DMS 273 (cell line): ENCODE measurements at regions not wholly inside any gene's neighbourhood (a gene's known extent, or its start where the extent isn't known, plus 50 kb on each side); places are given as distances from the start of the nearest gene placed in this dataset.

Source experiments
- DNase-seq: peaks from one replicate; lab custom pipeline; 2025; ENCODE audit not compliant: unreplicated experiment; lab: John Stamatoyannopoulos, UW

- DNase-seq, result no peak
These were observed 1143.8 kb upstream of the TENM4 start for GRCh38 chr11:80584661-80585060.

- no peak for DNase-seq
These were observed 1129.0 kb upstream of the TENM4 start for GRCh38 chr11:80569832-80570231.

GRCh38 chr11:80565231-80565630 lies 1124.4 kb upstream of the TENM4 start:
- no peak for DNase-seq

- DNase-seq, result no peak
These were observed 1121.8 kb upstream of the TENM4 start for GRCh38 chr11:80562523-80563125.

- DNase-seq, result no peak
These were observed 1119.1 kb upstream of the TENM4 start for GRCh38 chr11:80559942-80560341.

GRCh38 chr11:80553565-80553964 lies 1112.7 kb upstream of the TENM4 start:
- DNase-seq, result no peak

- no peak for DNase-seq
These were observed 1101.9 kb upstream of the TENM4 start for GRCh38 chr11:80542704-80543103.

GRCh38 chr11:80538040-80538439 lies 1097.2 kb upstream of the TENM4 start:
- DNase-seq, result no peak

GRCh38 chr11:80533463-80533862 lies 1092.6 kb upstream of the TENM4 start:
- DNase-seq, result no peak

GRCh38 chr11:80532633-80533232 lies 1091.9 kb upstream of the TENM4 start:
- DNase-seq, result no peak

- no peak for DNase-seq
These were observed 1088.9 kb upstream of the TENM4 start for GRCh38 chr11:80529726-80530125.

GRCh38 chr11:80525663-80526405 lies 1085.0 kb upstream of the TENM4 start:
- DNase-seq, result no peak

- no peak for DNase-seq
These were observed 1083.5 kb upstream of the TENM4 start for GRCh38 chr11:80524349-80524748.

GRCh38 chr11:80523057-80523456 lies 1082.2 kb upstream of the TENM4 start:
- no peak for DNase-seq

GRCh38 chr11:80521592-80521991 lies 1080.8 kb upstream of the TENM4 start:
- no peak for DNase-seq

- DNase-seq, result no peak
These were observed 1079.7 kb upstream of the TENM4 start for GRCh38 chr11:80520507-80520887.

- DNase-seq, result no peak
These were observed 1079.0 kb upstream of the TENM4 start for GRCh38 chr11:80519596-80520506.

GRCh38 chr11:80517701-80518100 lies 1076.9 kb upstream of the TENM4 start:
- DNase-seq, result no peak

- DNase-seq, result no peak
These were observed 1074.3 kb upstream of the TENM4 start for GRCh38 chr11:80515097-80515496.

GRCh38 chr11:80512491-80512890 lies 1071.7 kb upstream of the TENM4 start:
- no peak for DNase-seq

- DNase-seq, result no peak
These were observed 1064.9 kb upstream of the TENM4 start for GRCh38 chr11:80505771-80506170.
